ENCODE measurements at regions not wholly inside any gene's neighbourhood (a gene's known extent, or its start where the extent isn't known, plus 50 kb on each side); places are given as distances from the start of the nearest gene placed in this dataset.

DNA sequence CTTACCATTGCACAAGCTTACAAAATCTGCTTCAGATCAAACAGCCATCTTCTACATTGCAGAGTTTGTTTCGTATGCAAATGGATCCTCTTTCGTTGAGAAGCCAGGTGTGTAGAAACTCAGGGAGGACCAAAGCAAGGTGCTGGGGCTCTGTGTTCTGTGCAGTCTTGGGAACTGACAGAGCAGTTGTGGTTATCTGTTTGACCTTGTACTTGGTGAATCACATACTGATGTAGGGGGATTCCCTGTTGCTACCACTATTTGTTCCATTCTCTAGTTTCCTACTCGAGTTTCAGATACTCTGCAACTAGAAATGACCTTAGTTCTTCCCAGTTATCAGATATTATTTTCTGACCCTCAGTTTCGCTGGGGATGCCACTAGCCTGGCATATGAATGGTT lies 95.2 kb upstream of the CLDN10 start:
- DNase-seq (ENCODE audit: extremely low read depth, low read depth), result no peak
- TF ChIP-seq, protein P1, sequence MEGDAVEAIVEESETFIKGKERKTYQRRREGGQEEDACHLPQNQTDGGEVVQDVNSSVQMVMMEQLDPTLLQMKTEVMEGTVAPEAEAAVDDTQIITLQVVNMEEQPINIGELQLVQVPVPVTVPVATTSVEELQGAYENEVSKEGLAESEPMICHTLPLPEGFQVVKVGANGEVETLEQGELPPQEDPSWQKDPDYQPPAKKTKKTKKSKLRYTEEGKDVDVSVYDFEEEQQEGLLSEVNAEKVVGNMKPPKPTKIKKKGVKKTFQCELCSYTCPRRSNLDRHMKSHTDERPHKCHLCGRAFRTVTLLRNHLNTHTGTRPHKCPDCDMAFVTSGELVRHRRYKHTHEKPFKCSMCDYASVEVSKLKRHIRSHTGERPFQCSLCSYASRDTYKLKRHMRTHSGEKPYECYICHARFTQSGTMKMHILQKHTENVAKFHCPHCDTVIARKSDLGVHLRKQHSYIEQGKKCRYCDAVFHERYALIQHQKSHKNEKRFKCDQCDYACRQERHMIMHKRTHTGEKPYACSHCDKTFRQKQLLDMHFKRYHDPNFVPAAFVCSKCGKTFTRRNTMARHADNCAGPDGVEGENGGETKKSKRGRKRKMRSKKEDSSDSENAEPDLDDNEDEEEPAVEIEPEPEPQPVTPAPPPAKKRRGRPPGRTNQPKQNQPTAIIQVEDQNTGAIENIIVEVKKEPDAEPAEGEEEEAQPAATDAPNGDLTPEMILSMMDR (IDR thresholded peaks at IDR 0.05; ENCODE audit: low read depth, low read length, missing control alignments), result no peak

DNA sequence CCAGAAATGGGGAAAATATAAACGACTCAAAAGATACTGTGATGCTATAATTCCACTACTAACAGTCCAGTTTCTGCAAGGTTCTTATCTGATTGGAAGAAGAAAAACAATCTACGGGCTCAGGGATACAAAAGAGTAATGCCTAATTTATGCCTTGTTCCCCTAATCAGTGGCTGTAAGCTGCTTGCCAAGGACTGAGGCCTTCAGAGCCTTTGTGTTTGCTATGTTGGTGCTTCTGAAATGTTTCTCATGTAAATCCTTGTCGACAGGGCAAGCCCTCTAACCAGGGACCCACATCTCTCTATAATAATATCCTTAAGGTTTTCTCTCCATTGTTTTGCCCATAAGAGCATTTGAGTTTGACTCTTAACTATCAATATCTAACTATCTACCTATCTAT lies 89.7 kb upstream of the CLDN10 start:
- no peak overlapping the region for H3K4me3 ChIP-seq (replicated peaks; ENCODE audit: low read depth, low read length)

More for the DNA sequence above, 95.2 kb upstream of the CLDN10 start:
- no peak overlapping the region for H3K4me3 ChIP-seq (replicated peaks; ENCODE audit: low read depth, low read length)

DNA sequence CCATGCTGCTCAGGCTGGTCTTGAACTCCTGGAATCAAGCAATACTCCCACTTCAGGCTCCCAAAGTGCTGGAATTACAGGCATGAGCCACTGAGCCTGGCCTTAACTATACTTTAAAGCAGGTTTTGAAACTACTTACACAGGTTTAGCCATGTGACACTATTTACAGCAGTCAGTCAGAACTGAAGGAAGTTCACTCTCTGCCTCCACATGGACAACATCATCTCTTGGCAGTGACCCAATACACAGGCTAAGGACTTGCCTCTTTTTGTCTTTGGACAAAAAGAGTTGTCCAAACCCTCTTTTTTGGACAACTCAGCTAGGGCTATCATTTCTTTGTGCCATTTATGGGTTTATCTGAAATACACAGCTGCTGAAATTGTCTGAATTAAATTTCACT lies 89.0 kb upstream of the CLDN10 start:
- peak; percentile 17 for DNase-seq (ENCODE audit: extremely low read depth, low read depth)
- TF ChIP-seq, protein P1 (IDR thresholded peaks at IDR 0.05; ENCODE audit: low read depth, low read length, missing control alignments), result no peak
- H3K4me3 ChIP-seq (replicated peaks; ENCODE audit: low read depth, low read length), result no peak overlapping the region

More for the DNA sequence above, 89.7 kb upstream of the CLDN10 start:
- TF ChIP-seq, protein P1 (IDR thresholded peaks at IDR 0.05; ENCODE audit: low read depth, low read length, missing control alignments), result no peak
- no peak for DNase-seq (ENCODE audit: extremely low read depth, low read depth)

DNA sequence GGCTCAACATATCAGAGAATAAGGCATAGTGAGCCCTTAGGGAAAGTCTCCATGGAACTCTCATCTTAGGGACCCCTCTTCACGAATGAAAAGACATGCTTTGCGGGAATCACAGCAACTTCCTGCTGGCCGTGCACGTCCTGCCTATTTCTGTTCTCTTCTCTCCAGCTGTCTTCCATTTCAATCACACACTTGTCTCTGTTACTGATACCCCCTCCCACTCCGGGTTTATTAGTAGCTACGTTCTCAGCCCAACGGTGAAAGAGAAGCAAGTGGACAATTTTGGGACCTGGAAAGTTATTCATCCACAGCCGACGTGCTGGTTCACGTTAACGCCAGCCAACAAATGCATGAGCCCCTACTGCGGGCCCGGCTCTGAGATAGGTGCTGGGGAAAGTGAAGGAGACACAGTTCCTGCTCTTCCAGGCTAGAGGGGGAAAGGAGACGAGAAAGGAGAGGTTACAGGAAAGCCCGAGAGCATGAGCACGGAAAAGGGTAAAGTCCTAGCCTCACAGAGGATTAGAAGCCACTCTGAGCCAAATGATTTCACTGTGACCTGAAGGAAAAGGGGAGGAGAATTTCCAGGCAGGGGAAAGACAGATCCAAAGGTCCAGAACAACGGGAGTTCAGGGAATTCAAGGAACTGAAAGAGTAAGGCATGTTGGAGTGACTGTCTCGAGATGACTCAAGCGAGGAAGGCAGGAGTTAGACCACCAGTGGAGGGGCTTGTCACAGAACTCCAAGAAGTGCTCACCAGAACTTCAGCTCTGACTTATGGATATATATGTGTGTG lies 81.8 kb upstream of the CLDN10 start:
- no peak overlapping the region for H3K4me3 ChIP-seq (replicated peaks; ENCODE audit: low read depth, low read length)
- TF ChIP-seq, protein P1 (IDR thresholded peaks at IDR 0.05; ENCODE audit: low read depth, low read length, missing control alignments), result no peak
- no peak for DNase-seq (ENCODE audit: extremely low read depth, low read depth)

DNA sequence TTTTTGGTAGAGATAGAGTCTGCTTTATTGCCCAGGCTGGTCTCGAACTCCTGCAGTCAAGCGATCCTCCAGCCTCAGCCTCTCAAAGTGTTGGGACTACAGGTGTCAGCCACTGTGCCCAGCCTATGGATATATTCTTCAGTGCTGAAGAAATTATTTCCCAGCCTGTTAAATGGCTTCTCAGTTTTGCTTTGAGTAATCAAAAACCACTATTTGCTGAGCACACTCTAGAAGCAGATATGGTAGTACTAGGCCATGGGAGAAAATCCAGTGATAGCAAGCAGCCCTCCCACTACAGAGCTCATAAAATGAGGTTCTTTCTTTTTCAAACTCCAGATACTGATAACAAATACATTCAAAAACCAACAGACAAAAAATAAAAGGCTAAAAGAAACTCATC lies 80.6 kb upstream of the CLDN10 start:
- TF ChIP-seq, protein P1 (IDR thresholded peaks at IDR 0.05; ENCODE audit: low read depth, low read length, missing control alignments), result no peak
- no peak overlapping the region for H3K4me3 ChIP-seq (replicated peaks; ENCODE audit: low read depth, low read length)
- no peak for DNase-seq (ENCODE audit: extremely low read depth, low read depth)

DNA sequence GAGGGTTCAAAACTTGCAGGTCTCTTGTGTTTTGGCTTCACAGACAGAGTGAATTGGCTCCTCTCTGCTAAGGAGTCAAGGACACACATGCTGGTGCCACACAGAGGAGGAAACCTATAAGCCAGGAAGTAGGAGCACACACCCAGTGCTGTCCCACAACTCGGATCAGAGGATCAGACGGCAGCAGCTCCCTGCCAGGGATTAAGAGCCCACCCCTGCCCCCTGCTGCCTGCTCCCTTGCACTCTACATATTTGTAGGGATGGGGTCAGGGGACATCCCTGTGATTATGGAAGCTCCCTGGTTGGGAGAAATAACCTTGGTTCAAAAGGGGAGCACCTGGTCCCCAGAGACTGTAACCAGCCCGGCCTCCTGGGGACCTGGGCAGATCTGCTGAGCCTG lies 77.5 kb upstream of the CLDN10 start:
- TF ChIP-seq, protein P1 (IDR thresholded peaks at IDR 0.05; ENCODE audit: low read depth, low read length, missing control alignments), result no peak

More for the DNA sequence above, 77.5 kb upstream of the CLDN10 start:
- H3K4me3 ChIP-seq (replicated peaks; ENCODE audit: low read depth, low read length), result no peak overlapping the region
- no peak for DNase-seq (ENCODE audit: extremely low read depth, low read depth)

Data from HFF-Myc (cell line).